ENCODE measurements at regions not wholly inside any gene's neighbourhood (a gene's known extent, or its start where the extent isn't known, plus 50 kb on each side); places are given as distances from the start of the nearest gene placed in this dataset.

DNA sequence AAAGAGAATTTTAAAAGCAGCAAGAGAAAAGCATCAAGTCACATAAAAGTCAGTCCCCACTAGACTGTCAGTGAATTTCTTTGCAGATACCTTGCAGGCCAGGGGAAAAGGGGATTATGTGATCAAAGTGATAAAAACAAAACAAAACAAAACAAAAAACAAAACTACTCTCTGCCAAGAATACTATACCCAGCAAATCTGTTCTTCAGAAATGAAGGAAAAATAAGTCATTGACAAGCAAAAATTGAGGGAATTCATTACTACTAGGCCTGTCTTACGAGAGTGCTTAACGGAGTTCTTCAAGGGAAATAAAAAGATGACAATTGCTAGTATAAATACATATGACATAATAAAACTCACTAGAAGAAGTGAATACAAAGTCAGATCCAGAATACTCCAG is 245.5 kb upstream of the CHST9 start:
- DNase-seq, result no peak

DNA sequence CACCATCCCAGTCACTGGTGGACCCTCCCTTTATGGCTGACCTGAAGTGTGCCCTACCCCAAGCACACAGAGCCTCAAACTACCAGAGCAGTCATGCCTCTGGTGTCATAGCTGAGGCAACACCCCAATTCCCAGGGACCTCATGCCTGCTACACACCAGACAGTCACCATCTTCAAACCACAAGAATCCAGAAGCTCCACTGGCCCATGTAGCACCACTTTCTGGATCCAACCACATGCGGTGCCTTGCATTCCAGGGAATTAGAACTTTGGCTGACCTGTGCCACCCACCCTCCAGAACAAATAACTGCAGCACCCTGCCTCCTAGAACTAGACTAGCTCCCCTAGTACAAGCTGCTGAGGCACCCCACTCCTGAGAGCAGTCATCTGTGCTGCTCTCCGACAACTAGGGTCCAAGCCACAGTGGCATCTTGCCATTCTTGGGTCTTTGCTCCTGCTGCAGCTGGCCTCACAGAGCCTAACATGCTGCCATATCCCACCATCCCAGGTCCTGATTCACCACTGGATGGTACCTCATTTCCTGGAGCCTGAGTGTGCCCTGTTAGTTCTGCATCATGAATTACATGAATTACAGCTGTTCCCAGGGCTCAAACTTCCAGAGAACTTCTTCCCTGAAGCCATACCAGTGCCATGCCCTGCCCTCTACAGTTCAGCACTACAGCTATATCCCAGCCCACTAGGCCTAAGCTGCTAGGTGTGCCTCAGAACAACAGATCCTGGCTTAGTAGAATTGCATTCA is 243.8 kb upstream of the CHST9 start:
- DNase-seq, result no peak

DNA sequence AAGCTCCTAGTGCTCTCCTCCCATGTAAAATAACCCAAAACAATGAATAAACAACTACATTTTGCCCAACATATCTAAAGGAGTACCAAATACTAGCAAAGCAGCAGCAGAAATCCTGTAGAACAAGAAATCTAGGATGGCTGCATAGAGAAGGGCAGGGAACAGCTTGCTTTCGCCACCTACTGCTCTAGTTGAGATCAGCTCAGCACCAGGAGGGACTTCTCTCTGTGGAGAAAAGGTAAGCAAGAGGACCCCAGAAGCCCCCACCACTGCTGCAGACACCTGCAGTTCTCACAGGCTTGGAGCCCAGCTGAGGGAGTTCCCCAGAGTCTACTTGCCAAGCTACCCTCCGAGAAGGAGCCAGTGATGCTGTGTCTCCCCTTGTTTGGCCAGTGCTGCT is 243.0 kb upstream of the CHST9 start:
- no peak for DNase-seq

- no peak for DNase-seq
These were observed 238.5 kb upstream of the CHST9 start for GRCh38 chr18:27423581-27423980.

- DNase-seq, result no peak
These were observed 234.5 kb upstream of the CHST9 start for GRCh38 chr18:27419646-27420045.

GRCh38 chr18:27415495-27415894 is 230.4 kb upstream of the CHST9 start:
- DNase-seq, result no peak

DNA sequence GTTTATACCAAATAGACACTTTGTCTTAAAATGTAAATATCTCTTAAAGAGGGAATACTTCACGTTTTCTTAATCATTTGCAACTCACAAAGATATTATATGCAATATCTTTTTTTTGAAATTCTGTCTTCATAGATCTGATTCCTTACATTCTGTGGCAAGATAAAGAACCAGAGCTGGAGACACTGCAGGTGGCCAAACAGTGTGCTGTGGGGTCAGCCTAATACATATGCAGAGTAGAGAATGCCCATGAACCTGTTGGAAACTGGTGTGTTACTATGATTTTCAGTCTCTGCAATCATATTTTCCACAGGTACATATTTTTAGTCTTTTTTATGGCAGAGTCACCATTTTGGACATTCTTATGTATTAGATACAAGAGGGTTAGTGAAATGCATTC is 229.6 kb upstream of the CHST9 start:
- no peak for DNase-seq

- DNase-seq, result no peak
These were observed 228.6 kb upstream of the CHST9 start for GRCh38 chr18:27413495-27414401.

- DNase-seq, result no peak
These were observed 227.4 kb upstream of the CHST9 start for GRCh38 chr18:27412556-27412955.

DNA sequence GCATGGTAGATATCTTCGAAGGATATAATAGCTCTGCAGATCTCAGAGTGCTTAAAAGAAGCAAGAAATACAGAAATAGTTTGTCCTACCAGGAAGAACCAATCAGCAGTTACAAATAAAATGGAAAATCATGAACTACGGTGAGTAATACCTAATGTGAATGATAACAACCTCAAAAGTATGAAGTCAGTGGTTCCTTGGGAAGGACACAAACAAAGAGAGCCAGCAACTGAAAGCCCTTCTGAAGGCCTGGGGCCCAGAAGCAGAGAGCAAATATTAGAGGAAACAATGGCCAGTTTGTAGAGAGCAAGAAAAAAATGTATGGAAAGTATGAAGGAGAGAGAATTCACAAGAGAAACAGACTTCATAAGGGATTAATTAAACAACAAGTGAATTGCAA is 226.8 kb upstream of the CHST9 start:
- DNase-seq, result no peak

- no peak for DNase-seq
These were observed 225.9 kb upstream of the CHST9 start for GRCh38 chr18:27411013-27411412.

DNA sequence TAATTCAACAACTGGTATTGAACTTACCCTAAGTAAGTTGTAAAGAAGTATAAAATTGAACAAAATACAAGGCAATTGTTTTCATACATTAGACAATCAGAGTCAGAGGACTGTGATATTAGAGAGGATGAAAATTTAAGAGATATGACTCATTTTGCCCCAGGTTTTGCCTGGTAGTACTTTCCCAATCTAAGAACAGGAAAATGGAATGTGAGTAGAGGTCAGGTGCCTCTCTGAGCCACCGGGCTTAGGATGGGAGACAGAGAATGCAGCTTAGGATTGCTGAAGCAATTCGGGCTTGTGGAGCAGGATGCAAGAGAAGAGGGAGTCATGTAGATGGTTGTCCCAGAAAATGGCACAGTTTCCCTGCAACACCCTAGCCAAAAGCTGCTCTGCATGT is 219.7 kb upstream of the CHST9 start:
- DNase-seq, result no peak

DNA sequence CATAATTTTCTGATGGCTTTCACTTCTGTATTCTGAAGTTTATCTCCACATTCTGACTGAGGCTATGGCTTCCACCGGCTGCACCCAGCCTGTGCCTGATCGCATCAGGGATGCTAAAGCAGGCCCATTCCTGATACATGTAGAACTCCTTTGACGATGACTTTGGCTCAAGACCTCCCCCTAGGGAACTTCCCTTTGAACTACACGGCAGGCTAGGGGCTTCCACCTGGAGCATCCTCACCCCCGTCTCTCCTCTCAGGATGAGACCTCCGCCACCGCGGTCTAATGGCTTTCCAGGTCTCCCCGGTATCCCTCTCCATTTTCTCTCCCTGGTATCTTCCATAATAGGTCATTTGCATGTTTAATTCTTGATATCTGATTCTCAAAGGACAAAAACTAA is 214.9 kb upstream of the CHST9 start:
- DNase-seq, result no peak

DNA sequence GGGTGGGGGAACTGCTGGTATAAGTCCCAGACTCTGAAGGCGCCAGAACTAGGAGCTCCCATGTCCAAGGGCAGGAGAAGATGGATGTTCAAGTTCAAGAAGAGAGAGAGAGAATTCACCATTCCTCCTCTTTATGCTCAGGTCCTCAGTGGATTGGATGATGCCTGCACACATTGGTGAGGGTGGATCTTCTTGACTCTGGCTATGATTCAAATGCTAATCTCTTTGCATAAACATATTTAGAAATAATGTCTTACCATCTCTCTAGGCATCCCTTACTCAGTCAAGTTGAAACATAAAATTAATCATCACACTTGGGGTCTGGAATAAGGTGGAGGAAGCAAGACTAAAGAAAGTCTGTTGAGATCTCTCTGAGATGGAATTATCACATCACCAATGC is 210.6 kb upstream of the CHST9 start:
- DNase-seq, result no peak

GRCh38 chr18:27394687-27395086 is 209.6 kb upstream of the CHST9 start:
- no peak for DNase-seq

GRCh38 chr18:27382567-27383216 is 197.6 kb upstream of the CHST9 start:
- no peak for DNase-seq

- no peak for DNase-seq
These were observed 193.5 kb upstream of the CHST9 start for GRCh38 chr18:27378431-27379095.

DNA sequence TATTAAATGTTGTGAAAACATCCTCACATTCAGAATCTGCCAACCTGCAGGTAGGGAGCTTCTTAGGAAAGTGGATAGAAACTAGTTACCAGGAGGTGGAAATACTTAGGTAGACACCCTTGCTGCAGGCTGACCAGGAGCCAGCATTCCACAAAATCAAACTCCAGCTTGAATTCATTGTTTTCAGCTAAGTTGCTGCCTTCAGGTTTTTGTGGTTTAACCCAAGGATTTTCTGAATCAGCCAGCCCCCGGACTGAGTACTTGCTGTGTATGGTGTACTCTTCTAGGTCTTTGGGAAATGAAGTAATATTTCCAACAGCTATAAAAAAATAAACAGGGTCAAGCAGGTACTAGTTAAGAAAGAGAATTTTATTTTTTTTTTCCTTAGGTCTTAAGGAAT is 192.1 kb upstream of the CHST9 start:
- no peak for DNase-seq

- DNase-seq, result no peak
These were observed 187.3 kb upstream of the CHST9 start for GRCh38 chr18:27372386-27372785.

GRCh38 chr18:27366665-27367064 is 181.6 kb upstream of the CHST9 start:
- no peak for DNase-seq

- DNase-seq, result no peak
These were observed 181.0 kb upstream of the CHST9 start for GRCh38 chr18:27366151-27366550.

- DNase-seq, result no peak
These were observed 178.8 kb upstream of the CHST9 start for GRCh38 chr18:27363872-27364271.

GRCh38 chr18:27361477-27361876 is 176.4 kb upstream of the CHST9 start:
- DNase-seq, result no peak
